ENCODE measurements at regions not wholly inside any gene's neighbourhood (a gene's known extent, or its start where the extent isn't known, plus 50 kb on each side); places are given as distances from the start of the nearest gene placed in this dataset.

GRCh38 chr21:21851205-21851604, 853.0 kb downstream of the NCAM2 start:
- ChIA-PET CTCF (no interaction called here), SMC1A (ENCODE audit: uncharacterized antibody, unreplicated experiment) (no interaction called here), POLR2A (no interaction called here), RAD21 (ENCODE audit: unreplicated experiment) (no interaction called here)
- intact Hi-C loops (cut with micrococcal nuclease; ENCODE audit: unreplicated experiment) (no loop called here), in situ Hi-C loops (cut with MboI) (no loop called here)
- Histone ChIP-seq H4K20me1 (ENCODE audit: control insufficient read depth, insufficient read depth) (no peaks in the 10 kb centered on the region), H3K27ac (ENCODE audit: control insufficient read depth, insufficient read depth) (no peak overlapping the region), H2AFZ (ENCODE audit: control insufficient read depth, low read depth, low read length) (no peak overlapping the region), H3K4me2 (ENCODE audit: control insufficient read depth, insufficient read depth) (no peak overlapping the region), H3K36me3 (ENCODE audit: control insufficient read depth in 2 of 2, insufficient read depth in 2 of 2, low read length in 1 of 2) (no peaks in the 10 kb centered on the region), H3K79me2 (ENCODE audit: control insufficient read depth, insufficient read depth, low read length) (no peaks in the 10 kb centered on the region), H3K4me1 (ENCODE audit: control insufficient read depth, insufficient read depth, low read length) (no peaks in the 10 kb centered on the region), H3K4me3 (no peak overlapping the region), H3K27me3 (replicated peaks in 1 of 2; ENCODE audit: control insufficient read depth in 2 of 2, insufficient read depth in 2 of 2, low read length in 1 of 2) (no peaks in the 10 kb centered on the region), H3K9ac (ENCODE audit: control insufficient read depth, insufficient read depth, low read length) (no peak overlapping the region), H3K9me3 (replicated peaks; ENCODE audit: control insufficient read depth, insufficient read depth, low read length) (no peaks in the 10 kb centered on the region)
- ATAC-seq, result no peak
- TF ChIP-seq RAD21 (IDR thresholded peaks at IDR 0.05; ENCODE audit: insufficient read depth, low read depth, low read length) (no peak), BHLHE40 (IDR thresholded peaks at IDR 0.05; ENCODE audit: borderline replicate concordance in 1 of 2, low read depth in 2 of 2, low read length in 1 of 2) (no peak), ZNF384 (IDR thresholded peaks at IDR 0.05; ENCODE audit: borderline replicate concordance, low read depth, low read length) (no peak), CREM (IDR thresholded peaks at IDR 0.05; ENCODE audit: low read depth) (no peak), CBX3 (IDR thresholded peaks at IDR 0.05; ENCODE audit: borderline replicate concordance, low read depth) (no peak), NR2C1 (IDR thresholded peaks at IDR 0.05) (no peak), MYC (IDR thresholded peaks at IDR 0.05; ENCODE audit: insufficient read depth, insufficient read length, insufficient replicate concordance, low read length, severe bottlenecking) (no peak), ASH2L (IDR thresholded peaks at IDR 0.05; ENCODE audit: borderline replicate concordance, low read depth) (no peak), JUNB (IDR thresholded peaks at IDR 0.05) (no peak), FOXM1 (IDR thresholded peaks at IDR 0.05; ENCODE audit: low read depth, low read length) (no peak), SPI1 (IDR thresholded peaks at IDR 0.05; ENCODE audit: borderline replicate concordance, insufficient read depth, low read depth, low read length) (no peak), JUND (IDR thresholded peaks at IDR 0.05; ENCODE audit: low read depth, low read length) (no peak), SRF (IDR thresholded peaks at IDR 0.05; ENCODE audit: low read depth in 2 of 2, low read length in 2 of 2) (no peak)
- DNase-seq (ENCODE audit: low read depth, low spot score), result no peak
- no peak for FAIRE-seq
- no TSS peak for BruUV-seq (replicated peaks)
